Activated CD4-positive, alpha-beta T cell treated with anti-CD3 and anti-CD28 coated beads, Interleukin-10, Interleukin-2, amounts not matched to agents 100 ng/mL and 50 ng/mL, durations not matched to agents 16 hours and 8 hours (primary cell): ENCODE measurements at regions not wholly inside any gene's neighbourhood (a gene's known extent, or its start where the extent isn't known, plus 50 kb on each side); places are given as distances from the start of the nearest gene placed in this dataset.
"Not testable (repeated sequence)": the region's sequence is repeated elsewhere in the genome, so short reads cannot be mapped to it uniquely, and the experiment has no call there.

Experiments
- DNase-seq: peaks from one replicate; pipeline ENCODE4 v3.0.0-alpha.2; 2020

DNA sequence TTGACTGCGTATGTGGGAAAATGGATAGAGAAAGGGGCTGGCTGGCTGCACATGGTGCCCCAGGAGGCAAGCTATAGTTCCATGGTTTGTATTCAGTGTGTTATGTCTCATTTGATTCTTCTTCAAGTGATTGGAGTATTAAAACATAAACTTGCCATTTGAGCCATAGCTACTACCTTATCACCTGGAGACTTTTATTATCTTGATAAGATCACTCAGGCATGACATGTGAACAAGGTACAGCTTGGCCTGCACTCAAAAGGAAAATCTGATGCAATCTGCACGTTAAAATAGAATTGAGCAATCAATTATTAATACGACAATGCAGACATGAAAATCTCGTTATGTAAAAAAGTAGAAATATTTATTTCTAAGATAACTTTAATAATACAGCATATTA lies 116.9 kb downstream of the RND3 start:
- DNase-seq: no peak

DNA sequence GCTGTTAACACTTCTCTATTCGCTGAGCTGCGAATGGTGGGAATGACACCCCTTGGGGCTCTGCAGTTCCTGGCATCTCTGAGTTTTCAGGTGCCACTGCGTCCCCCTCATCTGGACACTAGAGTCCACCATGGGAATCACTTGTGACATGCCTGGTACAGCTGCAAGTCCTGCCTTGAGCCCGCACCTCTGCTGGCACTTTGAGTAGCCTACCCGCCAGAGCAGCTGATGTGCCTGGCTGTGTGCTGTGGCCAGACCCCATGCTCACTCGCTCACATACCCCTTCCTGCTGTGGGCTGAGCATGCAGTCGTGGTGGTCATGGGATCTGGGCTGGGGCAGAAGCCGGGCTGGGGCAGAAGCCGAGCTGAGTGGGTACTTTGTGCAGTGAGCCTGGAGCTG lies 117.6 kb downstream of the RND3 start:
- no peak for DNase-seq

- DNase-seq: no peak
Observed at GRCh38 chr2:150358468-150358807, 129.0 kb downstream of the RND3 start.

DNA sequence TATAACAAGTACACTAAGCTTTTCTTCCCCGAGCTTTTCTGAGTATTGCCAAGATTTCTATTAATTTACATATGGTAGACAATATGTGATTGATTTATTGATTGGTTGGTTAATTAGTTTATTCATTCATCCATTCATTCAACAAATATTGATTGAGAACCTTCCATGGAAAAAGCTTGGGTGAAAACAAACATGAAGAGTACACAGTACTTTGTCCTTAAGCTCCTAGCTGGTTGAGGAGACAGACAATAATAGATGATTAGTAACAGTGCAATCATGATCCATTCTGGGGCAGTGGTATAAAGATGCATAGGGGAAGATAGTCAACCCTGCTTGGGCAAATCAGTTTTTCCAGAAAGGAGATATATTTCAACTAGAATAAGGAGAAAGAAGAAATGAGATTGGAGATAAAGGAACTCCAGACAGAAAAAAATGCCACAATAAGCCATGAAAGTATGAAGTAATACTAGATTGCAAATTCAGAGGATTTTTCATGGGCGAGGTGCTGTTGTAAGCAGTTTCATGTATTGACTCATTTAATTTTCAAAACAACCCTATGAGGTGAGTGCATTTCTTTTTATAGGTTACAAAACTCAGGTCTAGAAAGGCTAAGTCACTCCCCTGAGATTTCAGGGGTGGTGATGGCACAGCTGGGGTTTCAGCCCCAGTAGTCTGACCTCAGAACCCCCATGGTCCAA lies 129.5 kb downstream of the RND3 start:
- DNase-seq: no peak

DNA sequence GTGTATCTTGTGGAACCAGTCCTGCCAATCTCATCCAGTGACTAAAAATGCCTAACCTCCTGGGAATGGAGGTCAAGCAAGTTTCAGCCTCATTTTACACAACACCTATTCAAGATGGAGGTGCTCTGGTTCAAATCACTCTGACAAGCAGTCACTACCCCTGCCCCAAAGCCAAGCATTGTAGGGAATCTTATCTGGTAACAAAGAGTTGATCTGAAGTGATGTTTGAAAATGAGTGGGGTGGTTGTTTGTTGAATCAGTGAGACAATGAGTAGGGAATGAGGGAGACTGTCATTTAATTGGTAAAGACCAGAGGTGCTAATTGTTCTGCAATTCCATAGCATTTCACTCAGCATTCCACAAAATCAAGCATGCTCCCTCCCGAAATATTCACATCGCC lies 132.0 kb downstream of the RND3 start:
- no peak for DNase-seq

- no peak for DNase-seq
Observed at GRCh38 chr2:150353376-150353775, 134.1 kb downstream of the RND3 start.

GRCh38 chr2:150351922-150352321 lies 135.5 kb downstream of the RND3 start:
- DNase-seq: no peak

GRCh38 chr2:150350500-150350899 lies 137.0 kb downstream of the RND3 start:
- DNase-seq: no peak

DNA sequence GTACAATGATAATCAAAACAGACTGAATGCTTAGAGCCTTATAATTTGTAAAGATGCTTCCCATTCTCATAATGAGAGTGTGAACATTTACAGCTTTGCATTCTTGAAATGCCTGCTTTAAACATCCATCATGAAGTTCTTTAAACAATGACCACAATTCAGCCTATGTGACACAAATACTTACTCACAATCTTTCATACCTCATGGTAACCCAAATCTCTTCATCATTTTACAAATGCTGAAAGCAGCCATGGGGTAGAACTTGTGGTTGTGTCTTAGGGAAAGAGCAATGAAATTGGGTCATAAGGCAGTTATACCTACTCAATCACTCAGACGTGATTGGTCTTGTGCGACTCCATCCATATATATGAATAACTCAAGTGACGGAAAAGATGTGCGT lies 140.7 kb downstream of the RND3 start:
- no peak for DNase-seq

- DNase-seq: no peak
Observed at GRCh38 chr2:150341982-150342680, 145.3 kb downstream of the RND3 start.

DNA sequence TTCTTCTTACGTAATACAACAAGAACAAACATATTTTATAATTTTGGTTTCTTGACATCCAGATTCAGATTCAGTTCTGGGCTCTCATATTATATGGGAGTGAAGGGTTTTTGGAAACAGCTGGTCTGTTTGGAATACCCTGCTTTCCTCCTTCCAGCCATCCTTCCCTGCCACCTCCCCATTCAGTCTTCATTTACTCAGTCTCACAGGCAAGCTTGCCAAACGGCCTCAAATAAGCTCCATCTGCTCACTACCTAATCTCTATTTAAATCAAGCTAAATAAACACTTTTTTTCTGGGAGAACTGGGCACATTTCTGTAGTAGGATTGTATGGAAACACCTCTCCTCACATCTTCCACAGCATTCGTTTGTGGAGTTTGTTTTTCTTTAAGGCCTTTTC lies 147.5 kb downstream of the RND3 start:
- no peak for DNase-seq

DNA sequence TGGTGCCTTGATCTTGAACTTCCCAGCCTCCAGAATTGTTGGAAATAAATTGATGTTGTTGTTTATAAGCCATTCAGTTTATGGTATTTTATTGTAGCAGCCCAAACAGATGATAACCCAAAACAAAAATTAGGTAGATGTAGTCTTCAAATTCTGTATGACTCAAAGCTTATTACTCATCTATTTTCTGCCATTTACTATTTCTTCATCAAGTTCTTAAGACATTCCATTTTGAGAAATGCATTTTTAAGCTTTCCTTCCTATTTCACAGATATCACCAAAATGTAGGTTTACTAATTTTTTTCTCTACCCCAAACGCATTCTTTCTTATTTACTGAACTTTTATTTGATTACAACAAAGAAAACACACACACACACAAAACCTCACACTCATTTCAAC lies 148.2 kb downstream of the RND3 start:
- DNase-seq: no peak

GRCh38 chr2:150335596-150335995 lies 151.9 kb downstream of the RND3 start:
- no peak for DNase-seq

- no peak for DNase-seq
Observed at GRCh38 chr2:150332383-150332782, 155.1 kb downstream of the RND3 start.

DNA sequence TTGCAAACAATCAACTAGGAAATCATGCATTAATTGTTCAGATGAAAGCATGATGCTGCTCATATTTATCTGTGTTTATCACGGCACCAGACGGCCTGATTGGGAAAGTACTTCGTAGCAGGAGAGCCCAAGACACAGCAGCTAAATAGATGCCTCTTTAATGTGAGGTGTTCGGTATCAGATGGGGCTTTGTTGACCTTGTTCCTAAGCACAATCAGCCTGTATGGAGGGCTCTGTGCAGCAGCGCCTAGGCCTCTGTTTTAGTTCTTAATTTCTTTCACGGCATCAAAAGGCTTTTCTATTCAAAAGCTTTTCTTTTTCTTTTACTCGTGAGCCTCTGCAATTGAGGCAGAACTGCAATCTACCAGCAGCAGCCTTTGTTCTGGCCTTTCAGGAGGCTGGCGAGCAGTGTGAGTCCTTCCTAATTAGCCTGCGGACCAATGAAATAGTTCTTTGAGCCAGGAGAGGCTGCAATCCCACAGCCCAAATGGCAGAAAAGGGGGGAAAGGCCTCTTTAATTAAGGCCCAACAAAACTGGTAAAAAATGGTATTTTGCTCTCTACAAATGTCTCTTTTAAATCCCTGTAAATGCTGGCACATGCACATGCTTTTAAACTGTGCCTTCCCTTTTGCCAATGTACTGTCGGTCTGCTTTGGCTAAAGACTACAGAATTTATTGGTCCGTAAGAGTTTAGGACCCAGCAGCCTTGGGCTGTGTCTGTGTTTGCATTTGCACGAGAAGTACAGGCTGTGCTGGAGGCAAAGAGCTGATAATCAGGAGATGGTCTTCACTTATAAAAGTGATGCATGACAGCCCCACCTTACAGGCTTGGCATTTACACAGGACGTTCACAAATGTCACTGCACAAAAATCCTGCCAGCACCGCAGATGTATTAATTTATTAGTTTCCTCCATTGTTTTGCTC lies 159.6 kb downstream of the RND3 start:
- no peak for DNase-seq

DNA sequence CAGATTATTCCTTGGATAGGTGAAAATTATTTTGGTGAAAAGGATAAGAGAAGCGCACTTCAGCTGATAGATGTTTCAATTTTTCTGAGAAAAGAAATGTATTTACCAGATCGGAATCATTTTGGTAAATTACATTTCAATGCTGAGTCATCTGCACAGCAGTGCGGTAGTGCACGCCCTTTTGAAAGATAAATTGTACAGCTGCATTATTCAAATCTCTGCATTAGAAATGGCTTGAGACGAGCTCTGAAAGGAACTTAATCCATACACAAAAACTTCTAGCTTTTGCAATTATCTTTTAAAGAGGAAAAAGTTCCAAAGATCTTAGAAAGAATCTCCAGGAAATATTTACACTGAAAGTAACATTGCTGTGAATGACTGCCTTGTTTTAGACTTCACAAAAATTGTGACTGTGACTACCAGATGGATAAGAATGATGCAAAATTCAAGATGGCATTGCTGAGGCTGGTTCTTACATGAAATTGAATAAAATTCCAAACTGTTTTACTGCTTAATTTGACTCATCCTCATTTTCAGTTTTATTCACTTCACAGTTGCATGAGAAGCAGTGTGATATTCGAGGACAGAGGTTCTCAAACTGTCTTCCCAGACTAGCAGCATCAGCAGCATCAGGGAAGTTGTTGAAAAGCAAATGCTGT lies 161.7 kb downstream of the RND3 start:
- no peak for DNase-seq

DNA sequence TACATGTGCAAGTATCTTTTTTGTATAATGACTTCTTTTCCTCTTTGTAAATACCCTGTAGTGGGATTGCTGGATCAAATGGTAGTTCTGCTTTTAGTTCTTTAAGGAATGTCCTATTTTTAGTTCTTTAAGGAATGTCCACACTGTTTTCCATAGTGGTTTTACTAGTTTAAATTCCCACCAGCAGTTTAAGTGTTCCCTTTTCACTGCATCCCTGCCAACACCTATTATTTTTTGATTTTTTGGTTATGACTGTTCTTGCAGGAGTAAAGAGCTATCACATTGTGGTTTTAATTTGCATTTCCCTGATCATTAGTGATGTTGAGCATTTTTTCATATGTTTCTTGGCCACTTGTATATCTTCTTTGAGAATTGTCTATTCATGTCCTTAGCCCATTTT lies 164.4 kb downstream of the RND3 start:
- not testable (repeated sequence) for DNase-seq

GRCh38 chr2:150320608-150321007 lies 166.9 kb downstream of the RND3 start:
- DNase-seq: no peak

- DNase-seq: no peak
Observed at GRCh38 chr2:150319658-150320555, 167.6 kb downstream of the RND3 start.

DNA sequence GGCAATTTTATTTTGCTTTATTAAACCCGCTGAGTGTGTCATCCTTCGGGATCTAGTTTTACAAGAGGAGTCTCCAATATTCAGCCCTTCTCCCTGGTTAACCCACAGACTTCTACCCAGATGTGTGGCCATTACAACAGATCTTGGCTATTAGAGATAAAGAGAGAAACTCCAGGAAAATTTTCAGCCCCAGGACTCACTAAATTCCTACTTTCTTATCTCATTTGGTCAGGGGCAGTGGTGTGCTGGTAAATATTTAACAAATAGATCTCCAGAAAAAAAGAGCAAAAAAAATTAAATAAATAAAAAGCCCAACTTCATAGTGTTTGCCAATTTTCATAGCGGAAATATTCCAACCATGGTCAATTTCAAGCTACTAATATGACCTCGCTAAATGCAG lies 168.4 kb downstream of the RND3 start:
- DNase-seq: no peak

DNA sequence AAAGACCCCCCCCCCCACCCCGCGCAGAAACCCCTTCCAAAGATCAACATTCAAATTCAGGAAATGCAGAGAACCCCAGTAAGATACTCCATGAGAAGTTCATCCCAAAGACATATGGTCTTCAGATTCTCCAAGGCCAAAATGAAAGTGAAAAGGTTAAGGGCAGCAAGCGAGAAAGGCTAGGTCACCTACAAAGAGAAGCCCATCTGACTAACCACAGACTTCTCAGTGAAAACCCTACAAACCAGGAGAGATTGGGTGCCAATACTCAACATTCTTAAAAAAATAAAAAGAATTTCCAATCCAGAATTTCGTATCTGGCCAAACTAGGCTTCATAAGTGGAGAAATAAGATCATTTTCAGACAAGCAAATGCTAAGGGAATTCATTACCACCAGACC lies 175.2 kb downstream of the RND3 start:
- no peak for DNase-seq
